Endothelial cell of umbilical vein (primary cell): ENCODE measurements at regions not wholly inside any gene's neighbourhood (a gene's known extent, or its start where the extent isn't known, plus 50 kb on each side); places are given as distances from the start of the nearest gene placed in this dataset.

Experiments used
- CTCF ChIP-seq, 2 donors: IDR thresholded peaks; 1 replicate in 1 of 2; 2 replicates in 1 of 2; pipeline ENCODE4 v1.5.1; 2011; ENCODE audit warnings: low read length in 2 of 2, mild to moderate bottlenecking in 2 of 2, moderate library complexity in 2 of 2, control low read depth in 1 of 2, inconsistent platforms in 1 of 2, low read depth in 1 of 2; ENCODE audit not compliant: insufficient read depth in 1 of 2; ENCODE audit errors: extremely low read depth in 1 of 2
- FOS ChIP-seq: IDR thresholded peaks from 2 replicates; pipeline ENCODE4 v1.6.1; 2011; ENCODE audit warnings: mild to moderate bottlenecking, low read length, moderate library complexity, borderline replicate concordance; ENCODE audit not compliant: insufficient read depth
- MAX ChIP-seq: IDR thresholded peaks from 2 replicates; pipeline ENCODE4 v1.6.1; 2011; ENCODE audit not compliant: insufficient read depth, insufficient read length

GRCh38 chr11:134541951-134542350 lies 129.9 kb upstream of the B3GAT1 start:
- TF ChIP-seq FOS (no peak), CTCF (IDR thresholded peaks at IDR 0.05; ENCODE audit: extremely low read depth in 1 of 2, insufficient read depth in 1 of 2, low read depth in 1 of 2, low read length in 2 of 2) (no peak), MAX (no peak)
